HG03135 (cell line): ENCODE measurements at regions not wholly inside any gene's neighbourhood (a gene's known extent, or its start where the extent isn't known, plus 50 kb on each side); places are given as distances from the start of the nearest gene placed in this dataset.

Experiments used
- ATAC-seq: cut with Tn5 transposase; IDR thresholded peaks from one replicate; pipeline ENCODE4 v1.9.1; 2021; ENCODE audit warnings: mild to moderate bottlenecking, moderate library complexity; ENCODE audit not compliant: unreplicated experiment

- ATAC-seq = no peak
Measured at GRCh38 chr9:16153741-16154140, 600.9 kb downstream of the CCDC171 start.

GRCh38 chr9:16154521-16155078, 601.8 kb downstream of the CCDC171 start:
- peak; percentile 69 for ATAC-seq

GRCh38 chr9:16155878-16156277, 603.0 kb downstream of the CCDC171 start:
- ATAC-seq = no peak

GRCh38 chr9:16157216-16157615, 604.4 kb downstream of the CCDC171 start:
- ATAC-seq = no peak

- ATAC-seq = no peak
Measured at GRCh38 chr9:16157651-16158050, 604.8 kb downstream of the CCDC171 start.

- ATAC-seq = no peak
Measured at GRCh38 chr9:16158093-16158492, 605.2 kb downstream of the CCDC171 start.

GRCh38 chr9:16161483-16161882, 608.6 kb downstream of the CCDC171 start:
- ATAC-seq = no peak

GRCh38 chr9:16170119-16170518, 617.3 kb downstream of the CCDC171 start:
- ATAC-seq = no peak

GRCh38 chr9:16171911-16172310, 619.1 kb downstream of the CCDC171 start:
- no peak for ATAC-seq

- no peak for ATAC-seq
Measured at GRCh38 chr9:16172796-16173195, 620.0 kb downstream of the CCDC171 start.

- ATAC-seq = no peak
Measured at GRCh38 chr9:16174915-16175314, 622.1 kb downstream of the CCDC171 start.

- no peak for ATAC-seq
Measured at GRCh38 chr9:16175461-16175860, 622.6 kb downstream of the CCDC171 start.

- no peak for ATAC-seq
Measured at GRCh38 chr9:16178294-16178693, 625.5 kb downstream of the CCDC171 start.

GRCh38 chr9:16179566-16179965, 626.7 kb downstream of the CCDC171 start:
- no peak for ATAC-seq

- ATAC-seq = no peak
Measured at GRCh38 chr9:16180091-16180490, 627.2 kb downstream of the CCDC171 start.

- no peak for ATAC-seq
Measured at GRCh38 chr9:16180546-16180945, 627.7 kb downstream of the CCDC171 start.

- no peak for ATAC-seq
Measured at GRCh38 chr9:16181539-16181938, 628.7 kb downstream of the CCDC171 start.

- no peak for ATAC-seq
Measured at GRCh38 chr9:16182784-16183183, 629.9 kb downstream of the CCDC171 start.

GRCh38 chr9:16184964-16185646, 632.3 kb downstream of the CCDC171 start:
- no peak for ATAC-seq

GRCh38 chr9:16191191-16191590, 638.3 kb downstream of the CCDC171 start:
- ATAC-seq = no peak

GRCh38 chr9:16191691-16192402, 639.0 kb downstream of the CCDC171 start:
- ATAC-seq = no peak

- ATAC-seq = no peak
Measured at GRCh38 chr9:16192403-16193017, 639.7 kb downstream of the CCDC171 start.
